Suprapubic skin (tissue), 3 donors: ENCODE measurements at regions not wholly inside any gene's neighbourhood (a gene's known extent, or its start where the extent isn't known, plus 50 kb on each side); places are given as distances from the start of the nearest gene placed in this dataset.

Experiments
- POLR2A ChIP-seq, 2 donors: fragments of 450-650 bp; IDR thresholded peaks; one replicate each; pipeline ENCODE4 v1.6.1; 2017; ENCODE audit warnings: antibody characterized with exemption in 2 of 2, mild to moderate bottlenecking in 2 of 2, moderate library complexity in 2 of 2
- TF ChIP-seq, protein P1 (sequence below), 2 donors: fragments of 200-600 bp in 1 of 2; fragments of 450-650 bp in 1 of 2; sonication (generic) in 1 of 2; IDR thresholded peaks; one replicate each; pipeline ENCODE4 v1.5.1; 2016 to 2019; ENCODE audit warnings: antibody characterized with exemption in 2 of 2, mild to moderate bottlenecking in 1 of 2, moderate library complexity in 1 of 2

DNA sequence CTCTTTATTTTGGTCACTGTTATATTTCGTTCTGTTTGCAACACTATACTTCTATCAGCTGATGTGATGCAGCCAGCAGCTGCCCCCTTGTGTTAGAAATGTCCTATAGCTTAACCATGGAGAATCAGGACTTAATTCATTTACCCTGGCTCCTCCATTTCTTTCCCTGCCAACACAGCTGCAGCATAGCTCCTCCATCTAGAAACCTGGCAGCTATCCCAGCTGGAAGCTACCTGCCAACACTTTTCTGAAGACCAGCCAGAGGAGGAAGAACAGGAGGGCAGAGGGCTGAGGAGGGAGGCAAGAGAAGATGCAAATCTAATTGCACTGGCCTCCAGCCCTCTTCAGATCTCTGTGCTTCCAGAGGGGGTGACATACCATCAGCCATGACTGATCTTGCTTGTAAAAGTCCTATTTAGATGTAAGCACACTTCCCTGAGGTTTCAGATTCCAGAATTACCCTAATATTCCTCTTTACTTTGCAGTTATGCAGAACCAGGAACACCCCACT is 156.8 kb upstream of the TMEM260 start:
- TF ChIP-seq POLR2A (IDR thresholded peaks at IDR 0.05): no peak
- TF ChIP-seq, protein P1, sequence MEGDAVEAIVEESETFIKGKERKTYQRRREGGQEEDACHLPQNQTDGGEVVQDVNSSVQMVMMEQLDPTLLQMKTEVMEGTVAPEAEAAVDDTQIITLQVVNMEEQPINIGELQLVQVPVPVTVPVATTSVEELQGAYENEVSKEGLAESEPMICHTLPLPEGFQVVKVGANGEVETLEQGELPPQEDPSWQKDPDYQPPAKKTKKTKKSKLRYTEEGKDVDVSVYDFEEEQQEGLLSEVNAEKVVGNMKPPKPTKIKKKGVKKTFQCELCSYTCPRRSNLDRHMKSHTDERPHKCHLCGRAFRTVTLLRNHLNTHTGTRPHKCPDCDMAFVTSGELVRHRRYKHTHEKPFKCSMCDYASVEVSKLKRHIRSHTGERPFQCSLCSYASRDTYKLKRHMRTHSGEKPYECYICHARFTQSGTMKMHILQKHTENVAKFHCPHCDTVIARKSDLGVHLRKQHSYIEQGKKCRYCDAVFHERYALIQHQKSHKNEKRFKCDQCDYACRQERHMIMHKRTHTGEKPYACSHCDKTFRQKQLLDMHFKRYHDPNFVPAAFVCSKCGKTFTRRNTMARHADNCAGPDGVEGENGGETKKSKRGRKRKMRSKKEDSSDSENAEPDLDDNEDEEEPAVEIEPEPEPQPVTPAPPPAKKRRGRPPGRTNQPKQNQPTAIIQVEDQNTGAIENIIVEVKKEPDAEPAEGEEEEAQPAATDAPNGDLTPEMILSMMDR (IDR thresholded peaks at IDR 0.05): peak; percentile 43 to 67
